SK-N-SH (cell line): ENCODE measurements at regions not wholly inside any gene's neighbourhood (a gene's known extent, or its start where the extent isn't known, plus 50 kb on each side); places are given as distances from the start of the nearest gene placed in this dataset.

Source experiments
- CTCF ChIA-PET: fragments of 300-600, 350-600 bp; formaldehyde crosslinking; extraction: SDS; loops from one replicate; lab custom pipeline; 2021; lab: Yijun Ruan, JAX
- POLR2A ChIA-PET: fragments of 350-600 bp; sonication (Branson Sonifier 250); formaldehyde crosslinking; extraction: SDS; loops from one replicate; lab custom pipeline; 2020; ENCODE audit warnings: antibody characterized with exemption, inconsistent platforms; lab: Yijun Ruan, JAX
- DNase-seq: peaks from one replicate; pipeline ENCODE4 v3.0.0; 2012
- H2AFZ ChIP-seq: fragments of 200-600 bp; sonication (generic); 2 replicates; pipeline ENCODE4 v1.8.1; 2016; ENCODE audit warnings: antibody characterized with exemption, mild to moderate bottlenecking, low read depth
- H3F3A ChIP-seq: fragments of 200-600 bp; sonication (generic); replicated peaks from 2 replicates; pipeline ENCODE3; 2016; ENCODE audit warnings: antibody characterized with exemption, mild to moderate bottlenecking; ENCODE audit not compliant: insufficient read depth
- H3K27ac ChIP-seq, 2 experiments: fragments of 200-500 bp in 1 of 2; fragments of 200-600 bp in 1 of 2; sonication (Bioruptor generic) in 1 of 2; sonication (generic), shearing (Covaris generic) in 1 of 2; 2 replicates each; pipeline versions ENCODE4 v1.5.1 to v1.6.1; 2014 to 2016; ENCODE audit warnings: low read depth in 2 of 2, inconsistent platforms in 1 of 2, low read length in 1 of 2, mild to moderate bottlenecking in 1 of 2, mixed read lengths in 1 of 2
- H3K27me3 ChIP-seq: fragments of 200-600 bp; sonication (generic), shearing (Covaris generic); 2 replicates; pipeline ENCODE4 v1.6.1; 2016; ENCODE audit warnings: mixed run types; ENCODE audit not compliant: insufficient read depth
- H3K36me3 ChIP-seq, 2 experiments: fragments of 200-500 bp in 1 of 2; fragments of 200-600 bp in 1 of 2; sonication (Bioruptor generic) in 1 of 2; sonication (generic) in 1 of 2; replicated peaks in 1 of 2; 2 replicates each; pipeline versions ENCODE3 to v1.5.1; 2014 to 2016; ENCODE audit warnings: low read length in 1 of 2, mild to moderate bottlenecking in 1 of 2; ENCODE audit not compliant: insufficient read depth in 2 of 2, control insufficient read depth in 1 of 2
- H3K4me1 ChIP-seq, 2 experiments: fragments of 200-500 bp in 1 of 2; fragments of 200-600 bp in 1 of 2; sonication (Bioruptor generic) in 1 of 2; sonication (generic), shearing (Covaris generic) in 1 of 2; 2 replicates each; pipeline versions ENCODE4 v1.5.1 to v1.6.1; 2014 to 2016; ENCODE audit warnings: low read depth in 1 of 2, low read length in 1 of 2, mixed run types in 1 of 2; ENCODE audit not compliant: insufficient read depth in 2 of 2, control insufficient read depth in 1 of 2
- H3K4me2 ChIP-seq: fragments of 200-600 bp; sonication (generic), shearing (Covaris generic); 2 replicates; pipeline ENCODE4 v1.6.1; 2017; ENCODE audit warnings: mixed run types
- H3K4me3 ChIP-seq, 2 experiments: fragments of 200-500 bp in 1 of 2; fragments of 200-600 bp in 1 of 2; sonication (Bioruptor generic) in 1 of 2; sonication (generic), shearing (Covaris generic) in 1 of 2; 2 replicates each; pipeline versions ENCODE4 v1.5.1 to v1.8.1; 2014 to 2016; ENCODE audit warnings: low read depth in 2 of 2, inconsistent platforms in 1 of 2, low read length in 1 of 2, mild to moderate bottlenecking in 1 of 2, mixed read lengths in 1 of 2, moderate library complexity in 1 of 2
- H3K79me2 ChIP-seq: fragments of 200-600 bp; sonication (generic); 2 replicates; pipeline ENCODE4 v1.8.1; 2017; ENCODE audit warnings: mild to moderate bottlenecking; ENCODE audit not compliant: insufficient read depth
- H3K9ac ChIP-seq: fragments of 200-600 bp; sonication (generic); 2 replicates; pipeline ENCODE4 v1.6.1; 2017; ENCODE audit warnings: mixed run types
- H3K9me2 ChIP-seq: fragments of 200-600 bp; sonication (generic); 2 replicates; pipeline ENCODE4 v1.6.1; 2017; ENCODE audit warnings: mixed run types
- H3K9me3 ChIP-seq: fragments of 200-600 bp; sonication (generic); 2 replicates; pipeline ENCODE4 v1.6.1; 2017; ENCODE audit warnings: mixed run types, mild to moderate bottlenecking, moderate library complexity
- H4K20me1 ChIP-seq: fragments of 200-600 bp; sonication (generic); 2 replicates; pipeline ENCODE4 v1.6.1; 2017; ENCODE audit warnings: mild to moderate bottlenecking, mixed run types; ENCODE audit not compliant: insufficient read depth
- CHD2 ChIP-seq: fragments of 150-350 bp; IDR thresholded peaks from 2 replicates; pipeline ENCODE4 v1.6.1; 2018; ENCODE audit warnings: low read length; ENCODE audit not compliant: partially characterized antibody
- EP300 ChIP-seq, 2 experiments: IDR thresholded peaks; 2 replicates each; pipeline versions ENCODE4 v1.4.0 to v1.6.1; 2012; ENCODE audit warnings: borderline replicate concordance in 1 of 2, low read depth in 1 of 2, low read length in 1 of 2
- EZH2phosphoT487 ChIP-seq: fragments of 200-600 bp; sonication (generic); IDR thresholded peaks from 2 replicates; pipeline ENCODE4 v1.6.1; 2017; ENCODE audit warnings: low read depth, mixed run types, mild to moderate bottlenecking, antibody characterized with exemption, moderate library complexity, borderline replicate concordance
- FOSL2 ChIP-seq: IDR thresholded peaks from 2 replicates; pipeline ENCODE4 v1.4.0; 2012; ENCODE audit warnings: low read depth, mild to moderate bottlenecking, moderate library complexity, borderline replicate concordance
- GABPA ChIP-seq: IDR thresholded peaks from 2 replicates; pipeline ENCODE4 v1.4.0; 2012; ENCODE audit warnings: low read depth, mild to moderate bottlenecking
- GATA2 ChIP-seq: sonication (generic); formaldehyde crosslinking; IDR thresholded peaks from 2 replicates; pipeline ENCODE4 v1.5.0; 2020; ENCODE audit warnings: mild to moderate bottlenecking, missing genetic modification reagents
- IRF3 ChIP-seq: fragments of 150-350 bp; IDR thresholded peaks from 2 replicates; pipeline ENCODE4 v1.6.1; 2016; ENCODE audit warnings: mild to moderate bottlenecking, low read depth, low read length
- MEF2A ChIP-seq: IDR thresholded peaks from 2 replicates; pipeline ENCODE4 v1.4.0; 2012; ENCODE audit warnings: low read depth, borderline replicate concordance
- RAD21 ChIP-seq: IDR thresholded peaks from 2 replicates; pipeline ENCODE4 v1.6.1; 2012; ENCODE audit warnings: mild to moderate bottlenecking, low read length
- TAF1 ChIP-seq: IDR thresholded peaks from 2 replicates; pipeline ENCODE4 v1.6.1; 2012; ENCODE audit warnings: low read depth, mild to moderate bottlenecking, low read length, moderate library complexity, borderline replicate concordance
- TEAD4 ChIP-seq: IDR thresholded peaks from 2 replicates; pipeline ENCODE4 v1.4.0; 2012; ENCODE audit warnings: mild to moderate bottlenecking, borderline replicate concordance; ENCODE audit not compliant: insufficient read depth
- WGBS: methylation state at CpG from one replicate; pipeline ENCODE4 v1.1.6; 2017; ENCODE audit warnings: low lambda C conversion rate; 5-methylcytosine and 5-hydroxymethylcytosine counted together
- TF ChIP-seq, protein P1 (sequence below): IDR thresholded peaks from 2 replicates; pipeline ENCODE4 v1.4.0; 2012; ENCODE audit warnings: low read depth

GRCh38 chr2:83787189-83787588 is 671.9 kb downstream of the SUCLG1 start:
- 3% methylated on average over 1 of the region's 1 CpG for WGBS
- ChIA-PET POLR2A (no interaction called here), CTCF (no interaction called here)
- Histone ChIP-seq H3K4me1 (no peaks in the 10 kb centered on the region), H3K4me2 (no peak overlapping the region), H3K27me3 (no peaks in the 10 kb centered on the region), H4K20me1 (no peaks in the 10 kb centered on the region), H3K9me3 (no peaks in the 10 kb centered on the region), H3K36me3 (no peaks in the 10 kb centered on the region), H3F3A (no peaks in the 10 kb centered on the region), H3K9me2 (no peaks in the 10 kb centered on the region), H2AFZ (no peak overlapping the region), H3K9ac (no peak overlapping the region), H3K4me3 (no peak overlapping the region), H3K79me2 (no peaks in the 10 kb centered on the region), H3K27ac (no peak overlapping the region)
- no peak for DNase-seq
- no peak for TF ChIP-seq TAF1
- no peak for TF ChIP-seq RAD21

DNA sequence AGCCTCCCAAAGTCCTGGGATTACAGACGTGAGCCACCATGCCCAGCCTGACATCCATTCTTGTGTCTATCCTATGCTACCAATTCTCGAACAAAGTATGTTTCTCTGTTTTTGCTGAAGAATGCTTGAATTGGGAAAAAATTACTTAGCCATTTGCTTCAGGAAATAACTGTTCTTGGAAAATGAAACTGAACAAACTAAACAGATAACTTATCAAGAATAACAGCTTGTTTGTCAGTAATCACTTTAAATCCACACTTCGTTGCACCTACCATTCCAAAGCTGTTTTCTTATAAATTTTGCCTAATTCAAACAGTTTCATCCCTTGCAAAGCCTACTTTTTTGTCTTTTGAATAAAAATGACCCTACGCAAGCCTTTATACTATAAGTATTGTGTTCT is 672.9 kb downstream of the SUCLG1 start:
- Histone ChIP-seq H3K4me1 (no peaks in the 10 kb centered on the region), H3K27ac (no peak overlapping the region), H3K27me3 (no peaks in the 10 kb centered on the region), H3K9me3 (no peaks in the 10 kb centered on the region), H2AFZ (no peak overlapping the region), H3K4me3 (no peak overlapping the region), H3K9me2 (no peaks in the 10 kb centered on the region), H3F3A (no peaks in the 10 kb centered on the region), H3K9ac (no peak overlapping the region), H3K36me3 (no peaks in the 10 kb centered on the region), H3K79me2 (no peaks in the 10 kb centered on the region), H3K4me2 (no peak overlapping the region), H4K20me1 (no peaks in the 10 kb centered on the region)
- TF ChIP-seq RAD21 (no peak), CHD2 (no peak)
- CTCF ChIA-PET, result no interaction called here
- 13% methylated on average over 4 of the region's 4 CpGs for WGBS
- no peak for DNase-seq
- POLR2A ChIA-PET, result no interaction called here

- Histone ChIP-seq H2AFZ (no peak overlapping the region), H3K36me3 (no peaks in the 10 kb centered on the region), H3K4me1 (no peaks in the 10 kb centered on the region), H4K20me1 (no peaks in the 10 kb centered on the region), H3K4me2 (no peak overlapping the region), H3K9ac (no peak overlapping the region), H3K9me2 (no peaks in the 10 kb centered on the region), H3K27ac (no peak overlapping the region), H3K9me3 (no peaks in the 10 kb centered on the region), H3K79me2 (no peaks in the 10 kb centered on the region), H3K27me3 (no peaks in the 10 kb centered on the region), H3F3A (no peaks in the 10 kb centered on the region), H3K4me3 (no peak overlapping the region; a peak in 1 of 4 replicates)
- TF ChIP-seq TEAD4, result no peak
- no peak for TF ChIP-seq FOSL2
- TF ChIP-seq IRF3, result no peak
- TF ChIP-seq MEF2A, result no peak
- TF ChIP-seq EZH2phosphoT487, result no peak
- no peak for TF ChIP-seq GABPA
- TF ChIP-seq TAF1, result no peak
- no peak for TF ChIP-seq GATA2
- TF ChIP-seq, protein P1, sequence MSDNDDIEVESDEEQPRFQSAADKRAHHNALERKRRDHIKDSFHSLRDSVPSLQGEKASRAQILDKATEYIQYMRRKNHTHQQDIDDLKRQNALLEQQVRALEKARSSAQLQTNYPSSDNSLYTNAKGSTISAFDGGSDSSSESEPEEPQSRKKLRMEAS, result no peak
- TF ChIP-seq EP300 (IDR thresholded peaks at IDR 0.05; ENCODE audit: borderline replicate concordance in 1 of 2, low read depth in 1 of 2, low read length in 1 of 2), result no peak
- CTCF ChIA-PET, result no interaction called here
- DNase-seq, result no peak
- 0% methylated on average over 1 of the region's 1 CpG for WGBS
- POLR2A ChIA-PET, result no interaction called here
Measured at GRCh38 chr2:83784947-83785346, 674.1 kb downstream of the SUCLG1 start.
